ENCODE measurements at regions not wholly inside any gene's neighbourhood (a gene's known extent, or its start where the extent isn't known, plus 50 kb on each side); places are given as distances from the start of the nearest gene placed in this dataset.

DNA sequence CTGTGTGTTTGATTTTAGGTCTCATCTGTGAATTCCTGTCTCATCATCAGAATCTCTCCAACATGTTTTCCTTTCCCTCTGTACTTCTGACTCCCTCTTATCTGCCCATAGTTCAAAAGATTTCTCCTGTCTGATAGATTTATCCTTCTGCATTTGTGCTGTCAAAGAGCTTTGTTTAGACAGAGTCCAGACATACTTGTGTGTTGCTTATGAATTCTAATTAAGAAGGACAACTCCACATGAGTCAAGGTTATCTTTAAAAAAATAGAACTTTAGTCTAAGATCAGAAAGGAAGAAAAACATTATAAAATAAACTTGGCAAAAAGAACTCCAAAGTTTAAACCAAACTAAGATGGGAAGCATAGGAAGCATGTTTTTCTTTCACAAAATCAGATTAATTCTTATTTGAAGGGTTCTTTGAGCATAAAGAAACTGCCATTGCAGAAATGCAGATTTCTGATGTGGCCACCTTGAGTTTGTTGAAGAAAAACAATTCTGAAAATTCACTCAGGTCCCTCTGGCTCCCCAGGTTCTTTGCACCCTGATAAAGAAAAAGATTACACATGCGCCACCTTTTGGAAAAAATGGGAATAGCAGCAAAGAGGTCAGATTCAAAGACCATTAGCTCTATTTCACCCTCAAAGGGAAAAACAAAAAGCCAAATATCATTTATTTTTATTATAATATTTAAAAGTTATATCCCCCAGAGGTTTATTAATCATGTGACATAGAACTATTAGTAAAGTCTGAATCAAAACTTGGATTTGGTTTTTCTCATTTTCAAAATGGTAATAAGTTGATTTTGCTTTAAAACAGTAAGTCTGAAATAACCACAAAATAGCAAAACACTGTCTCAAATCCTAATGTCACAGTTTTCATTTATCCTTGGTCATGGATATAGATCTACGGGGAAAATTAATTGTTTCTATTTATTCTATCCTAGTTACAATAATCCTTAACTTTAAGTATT, 143.7 kb upstream of the DCN start:
- H3K27ac ChIP-seq (replicated peaks), result no peak overlapping the region
- no peak overlapping the region for H3K4me3 ChIP-seq (replicated peaks; ENCODE audit: insufficient read depth, low read length)
- no peaks in the 10 kb centered on the region for H3K27me3 ChIP-seq (ENCODE audit: insufficient read depth, poor library complexity, severe bottlenecking)
- DNase-seq (ENCODE audit: low read depth in 1 of 2, low spot score in 1 of 2), result peak in 1 of 2 experiments; percentile 27
- no peak for TF ChIP-seq GABPA (IDR thresholded peaks at IDR 0.05; ENCODE audit: low read depth)
- TF ChIP-seq, protein P1, sequence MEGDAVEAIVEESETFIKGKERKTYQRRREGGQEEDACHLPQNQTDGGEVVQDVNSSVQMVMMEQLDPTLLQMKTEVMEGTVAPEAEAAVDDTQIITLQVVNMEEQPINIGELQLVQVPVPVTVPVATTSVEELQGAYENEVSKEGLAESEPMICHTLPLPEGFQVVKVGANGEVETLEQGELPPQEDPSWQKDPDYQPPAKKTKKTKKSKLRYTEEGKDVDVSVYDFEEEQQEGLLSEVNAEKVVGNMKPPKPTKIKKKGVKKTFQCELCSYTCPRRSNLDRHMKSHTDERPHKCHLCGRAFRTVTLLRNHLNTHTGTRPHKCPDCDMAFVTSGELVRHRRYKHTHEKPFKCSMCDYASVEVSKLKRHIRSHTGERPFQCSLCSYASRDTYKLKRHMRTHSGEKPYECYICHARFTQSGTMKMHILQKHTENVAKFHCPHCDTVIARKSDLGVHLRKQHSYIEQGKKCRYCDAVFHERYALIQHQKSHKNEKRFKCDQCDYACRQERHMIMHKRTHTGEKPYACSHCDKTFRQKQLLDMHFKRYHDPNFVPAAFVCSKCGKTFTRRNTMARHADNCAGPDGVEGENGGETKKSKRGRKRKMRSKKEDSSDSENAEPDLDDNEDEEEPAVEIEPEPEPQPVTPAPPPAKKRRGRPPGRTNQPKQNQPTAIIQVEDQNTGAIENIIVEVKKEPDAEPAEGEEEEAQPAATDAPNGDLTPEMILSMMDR (IDR thresholded peaks at IDR 0.05; ENCODE audit: insufficient read depth, low read length), result peak; percentile 66
- TF ChIP-seq, protein P2, sequence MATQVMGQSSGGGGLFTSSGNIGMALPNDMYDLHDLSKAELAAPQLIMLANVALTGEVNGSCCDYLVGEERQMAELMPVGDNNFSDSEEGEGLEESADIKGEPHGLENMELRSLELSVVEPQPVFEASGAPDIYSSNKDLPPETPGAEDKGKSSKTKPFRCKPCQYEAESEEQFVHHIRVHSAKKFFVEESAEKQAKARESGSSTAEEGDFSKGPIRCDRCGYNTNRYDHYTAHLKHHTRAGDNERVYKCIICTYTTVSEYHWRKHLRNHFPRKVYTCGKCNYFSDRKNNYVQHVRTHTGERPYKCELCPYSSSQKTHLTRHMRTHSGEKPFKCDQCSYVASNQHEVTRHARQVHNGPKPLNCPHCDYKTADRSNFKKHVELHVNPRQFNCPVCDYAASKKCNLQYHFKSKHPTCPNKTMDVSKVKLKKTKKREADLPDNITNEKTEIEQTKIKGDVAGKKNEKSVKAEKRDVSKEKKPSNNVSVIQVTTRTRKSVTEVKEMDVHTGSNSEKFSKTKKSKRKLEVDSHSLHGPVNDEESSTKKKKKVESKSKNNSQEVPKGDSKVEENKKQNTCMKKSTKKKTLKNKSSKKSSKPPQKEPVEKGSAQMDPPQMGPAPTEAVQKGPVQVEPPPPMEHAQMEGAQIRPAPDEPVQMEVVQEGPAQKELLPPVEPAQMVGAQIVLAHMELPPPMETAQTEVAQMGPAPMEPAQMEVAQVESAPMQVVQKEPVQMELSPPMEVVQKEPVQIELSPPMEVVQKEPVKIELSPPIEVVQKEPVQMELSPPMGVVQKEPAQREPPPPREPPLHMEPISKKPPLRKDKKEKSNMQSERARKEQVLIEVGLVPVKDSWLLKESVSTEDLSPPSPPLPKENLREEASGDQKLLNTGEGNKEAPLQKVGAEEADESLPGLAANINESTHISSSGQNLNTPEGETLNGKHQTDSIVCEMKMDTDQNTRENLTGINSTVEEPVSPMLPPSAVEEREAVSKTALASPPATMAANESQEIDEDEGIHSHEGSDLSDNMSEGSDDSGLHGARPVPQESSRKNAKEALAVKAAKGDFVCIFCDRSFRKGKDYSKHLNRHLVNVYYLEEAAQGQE (IDR thresholded peaks at IDR 0.05; ENCODE audit: insufficient replicate concordance, low read depth), result no peak

DNA sequence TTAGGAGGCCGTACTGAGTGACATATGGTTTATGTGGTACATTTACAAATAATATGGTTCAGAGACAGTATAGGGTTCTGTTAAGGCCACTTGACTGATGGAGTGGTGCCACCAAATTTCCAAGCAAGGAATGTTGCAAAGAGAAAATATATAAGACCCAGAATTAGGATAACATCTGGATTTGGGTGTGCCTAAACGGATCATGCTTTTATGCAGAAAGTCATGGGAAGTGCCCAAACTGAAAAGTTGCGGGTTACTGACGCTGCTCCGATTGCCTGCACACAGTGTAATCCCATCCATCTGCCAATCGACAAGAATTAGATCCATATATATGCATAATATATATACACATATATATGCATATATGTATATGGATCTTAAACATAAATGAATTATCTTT, 138.4 kb upstream of the DCN start:
- Histone ChIP-seq H3K27me3 (ENCODE audit: insufficient read depth, poor library complexity, severe bottlenecking) (no peaks in the 10 kb centered on the region), H3K4me3 (replicated peaks; ENCODE audit: insufficient read depth, low read length) (no peak overlapping the region), H3K27ac (replicated peaks) (no peak overlapping the region)
- TF ChIP-seq, protein P2 (IDR thresholded peaks at IDR 0.05; ENCODE audit: insufficient replicate concordance, low read depth), result no peak
- no peak for TF ChIP-seq SPI1 (IDR thresholded peaks at IDR 0.05; ENCODE audit: borderline replicate concordance, low read depth)
- TF ChIP-seq, protein P1 (IDR thresholded peaks at IDR 0.05; ENCODE audit: insufficient read depth, low read length), result no peak
- no peak for DNase-seq (ENCODE audit: low read depth in 1 of 2, low spot score in 1 of 2)

DNA sequence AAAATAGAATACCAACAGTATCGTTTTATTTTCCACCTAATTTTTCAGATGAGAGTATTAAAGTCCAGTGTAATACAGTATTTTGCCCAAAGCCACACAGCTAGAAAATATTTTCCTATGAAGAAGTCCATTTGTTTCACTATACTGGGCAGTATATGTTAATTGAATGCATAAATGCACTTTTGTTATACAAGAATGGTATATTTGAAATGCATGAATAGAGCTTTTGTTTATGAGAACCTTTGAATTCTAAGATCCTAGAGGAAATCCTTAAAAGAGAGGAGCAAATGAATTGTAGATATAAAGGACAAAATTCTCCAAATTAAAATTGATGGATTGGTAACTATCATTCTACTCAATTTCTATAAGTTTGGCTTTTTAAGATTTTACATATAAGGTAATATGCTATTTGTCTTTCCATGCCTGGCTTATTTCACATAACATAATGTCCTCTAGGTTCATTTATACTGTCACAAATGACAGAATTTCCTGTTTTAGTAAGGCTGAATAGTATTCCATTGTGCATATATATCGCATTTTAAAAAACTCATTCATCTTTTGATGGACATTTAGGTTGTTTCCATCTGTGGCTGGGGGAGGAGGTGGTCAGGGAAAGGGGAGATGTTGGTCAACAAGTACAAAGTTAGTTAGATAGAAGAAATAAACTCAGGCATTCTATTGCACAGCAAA, 136.6 kb upstream of the DCN start:
- TF ChIP-seq, protein P1 (IDR thresholded peaks at IDR 0.05; ENCODE audit: insufficient read depth, low read length), result no peak
- TF ChIP-seq POLR2AphosphoS5 (IDR thresholded peaks at IDR 0.05; ENCODE audit: low read depth) (no peak), GABPA (IDR thresholded peaks at IDR 0.05; ENCODE audit: low read depth) (no peak), SPI1 (IDR thresholded peaks at IDR 0.05; ENCODE audit: borderline replicate concordance, low read depth) (no peak)
- TF ChIP-seq, protein P2 (IDR thresholded peaks at IDR 0.05; ENCODE audit: insufficient replicate concordance, low read depth), result no peak
- Histone ChIP-seq H3K27ac (replicated peaks) (no peak overlapping the region), H3K27me3 (ENCODE audit: insufficient read depth, poor library complexity, severe bottlenecking) (no peaks in the 10 kb centered on the region), H3K4me3 (replicated peaks; ENCODE audit: insufficient read depth, low read length) (no peak overlapping the region)
- no peak for DNase-seq (ENCODE audit: low read depth in 1 of 2, low spot score in 1 of 2)
